HTR-8/SVneo (cell line): ENCODE measurements at regions not wholly inside any gene's neighbourhood (a gene's known extent, or its start where the extent isn't known, plus 50 kb on each side); places are given as distances from the start of the nearest gene placed in this dataset.

Source experiments
- DNase-seq: peaks from one replicate; pipeline ENCODE4 v3.0.0; 2011; ENCODE audit warnings: low spot score, mixed read lengths; ENCODE audit not compliant: insufficient read length
- FAIRE-seq: peaks from 2 replicates; lab custom pipeline; 2011; peaks lifted over from hg19 to GRCh38; lab: Jason Lieb, UNC

- DNase-seq (no peak), FAIRE-seq (no peak)
These were observed 95.7 kb upstream of the NKX1-1 start for GRCh38 chr4:1501754-1502500.

- no peak for FAIRE-seq
- DNase-seq: no peak
These were observed 94.9 kb upstream of the NKX1-1 start for GRCh38 chr4:1500966-1501753.

- FAIRE-seq: no peak
- no peak for DNase-seq
These were observed 94.2 kb upstream of the NKX1-1 start for GRCh38 chr4:1500231-1500965.

DNA sequence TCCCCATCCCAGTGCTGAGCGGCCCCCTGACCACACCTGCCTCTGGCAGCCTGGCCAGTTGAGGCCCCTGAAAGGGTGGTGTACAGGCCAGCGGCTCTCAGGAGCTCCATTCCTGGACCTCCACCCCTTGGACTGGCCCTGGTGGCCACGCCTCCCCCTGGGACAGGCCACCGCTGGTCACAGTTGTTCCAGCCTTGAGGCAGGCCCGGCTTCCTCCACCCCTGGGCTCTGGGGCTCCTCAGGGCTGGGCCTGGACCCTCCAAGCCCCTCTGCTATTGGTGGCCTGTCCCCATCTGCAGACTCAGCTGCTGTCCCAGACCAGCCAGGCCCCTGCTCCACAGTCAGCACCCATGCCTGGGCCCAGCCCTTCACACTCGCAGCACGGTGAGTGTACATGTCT lies 93.2 kb upstream of the NKX1-1 start:
- DNase-seq: no peak
- no peak for FAIRE-seq

GRCh38 chr4:1497189-1497801 lies 91.1 kb upstream of the NKX1-1 start:
- DNase-seq (no peak), FAIRE-seq (no peak)

- DNase-seq (no peak), FAIRE-seq (no peak)
These were observed 89.9 kb upstream of the NKX1-1 start for GRCh38 chr4:1496116-1496642.

DNA sequence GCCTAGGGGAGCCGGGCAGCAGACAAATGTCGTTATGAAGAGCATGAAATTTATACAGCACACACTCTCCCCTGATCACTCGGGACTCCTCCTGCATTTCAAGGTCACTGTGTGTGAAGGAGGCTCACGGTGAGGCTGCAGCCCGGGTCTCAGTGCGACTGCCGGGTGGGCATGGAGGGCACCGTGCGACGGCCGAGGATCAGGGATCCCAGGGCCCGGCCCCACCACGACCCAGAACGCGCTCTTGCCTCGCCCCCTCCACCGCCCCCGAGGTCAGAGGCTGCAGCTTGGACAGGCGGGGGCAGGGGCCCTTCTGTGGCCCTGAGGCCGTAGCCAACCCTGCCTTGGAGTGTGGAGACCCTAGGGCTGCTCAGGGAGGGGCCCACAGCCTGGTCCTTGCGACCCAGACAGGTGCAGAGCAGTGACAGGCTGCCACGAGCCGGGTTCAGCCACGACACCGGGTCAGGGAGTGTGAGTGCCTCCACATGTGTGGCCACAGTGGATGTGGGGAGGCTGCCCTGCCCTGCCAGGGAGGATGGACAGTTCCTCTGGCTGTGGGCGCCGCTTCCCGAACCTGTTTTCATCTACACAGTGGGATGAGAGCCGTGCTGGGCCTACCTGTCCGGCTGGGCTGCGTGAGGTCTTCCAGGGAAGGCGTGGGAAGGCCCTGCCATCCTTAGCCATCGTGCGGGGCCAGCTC lies 89.3 kb upstream of the NKX1-1 start:
- DNase-seq (no peak), FAIRE-seq (no peak)

GRCh38 chr4:1494416-1495315 lies 88.4 kb upstream of the NKX1-1 start:
- FAIRE-seq (no peak), DNase-seq (no peak)

DNA sequence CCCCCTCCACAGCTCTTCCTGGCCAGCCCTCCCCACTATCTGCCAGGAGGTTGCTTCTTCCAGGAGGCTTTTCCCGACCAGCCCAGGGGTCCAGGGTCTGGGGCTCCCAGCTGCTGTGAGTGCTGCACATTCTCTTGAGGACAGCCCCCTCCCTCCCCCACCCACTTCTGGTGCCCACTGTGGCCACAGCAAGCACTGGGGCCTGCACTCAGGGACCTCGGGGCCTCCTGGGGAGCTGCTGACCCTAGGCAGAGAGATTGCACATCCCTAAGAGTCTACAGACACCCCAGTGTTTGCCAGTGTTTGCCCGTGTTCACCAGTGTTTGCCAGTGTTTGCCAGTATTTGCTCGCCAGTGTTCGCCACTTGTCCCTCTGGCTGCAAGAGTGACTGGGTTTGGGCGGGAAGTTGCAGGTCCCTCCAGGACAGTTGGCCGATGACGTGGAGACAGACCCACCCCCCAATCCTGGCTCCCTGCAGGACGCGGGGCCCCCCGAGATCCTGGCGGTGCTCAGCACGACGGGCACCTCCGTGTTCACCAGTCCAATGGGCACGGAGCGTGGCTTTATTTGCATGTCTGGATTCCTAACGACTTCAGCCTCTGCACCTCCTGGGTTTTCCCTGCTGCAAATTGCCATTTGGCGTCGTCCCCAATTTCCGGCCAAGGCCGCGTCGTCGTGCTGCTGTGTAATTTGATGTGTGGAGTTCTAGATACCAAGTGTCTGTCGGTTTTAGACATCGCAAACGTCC lies 87.5 kb upstream of the NKX1-1 start:
- no peak for FAIRE-seq

GRCh38 chr4:1492651-1493539 lies 86.7 kb upstream of the NKX1-1 start:
- no peak for FAIRE-seq
- DNase-seq: no peak

More for the DNA sequence above, 87.5 kb upstream of the NKX1-1 start:
- no peak for DNase-seq

DNA sequence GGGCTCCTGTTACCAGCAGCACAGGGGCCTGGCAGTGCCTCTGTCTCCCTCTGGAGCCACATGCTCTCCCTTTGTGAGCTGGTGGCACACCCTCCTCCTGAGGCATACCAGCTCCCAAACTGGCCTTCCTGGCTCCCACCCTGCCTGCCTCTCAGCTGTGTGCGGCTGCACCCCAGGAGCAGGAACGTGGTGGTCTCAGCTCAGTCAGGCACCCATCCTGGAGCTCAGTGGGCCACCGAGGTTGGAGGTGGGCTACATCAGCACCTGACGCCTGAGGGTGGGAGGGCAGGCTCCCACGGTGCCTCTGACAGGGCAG lies 85.9 kb upstream of the NKX1-1 start:
- FAIRE-seq (no peak), DNase-seq (no peak)

GRCh38 chr4:1491328-1492141 lies 85.3 kb upstream of the NKX1-1 start:
- FAIRE-seq: no peak

GRCh38 chr4:1490654-1491327 lies 84.5 kb upstream of the NKX1-1 start:
- DNase-seq (no peak), FAIRE-seq (no peak)

More at GRCh38 chr4:1491328-1492141, 85.3 kb upstream of the NKX1-1 start:
- no peak for DNase-seq

GRCh38 chr4:1490011-1490653 lies 83.9 kb upstream of the NKX1-1 start:
- no peak for FAIRE-seq
- DNase-seq: no peak

DNA sequence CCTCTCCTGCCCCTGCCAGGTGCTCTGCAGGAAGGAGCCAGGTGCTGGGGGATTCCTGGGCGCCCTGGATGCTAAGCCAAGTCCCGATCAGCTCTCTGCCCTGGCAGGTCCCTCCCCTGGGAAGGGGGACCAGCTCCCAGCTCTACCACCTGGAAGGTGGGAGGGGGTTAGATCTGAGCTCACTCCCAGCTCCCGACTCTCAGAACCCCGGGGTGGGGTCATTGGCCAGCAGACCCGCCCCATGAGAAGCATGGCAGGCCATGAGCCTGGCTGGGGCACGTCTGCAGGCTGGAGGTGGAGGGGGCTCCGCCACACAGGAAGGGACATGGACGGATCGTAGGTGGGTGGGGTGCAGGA lies 83.4 kb upstream of the NKX1-1 start:
- FAIRE-seq: no peak

More for the DNA sequence above, 83.4 kb upstream of the NKX1-1 start:
- DNase-seq: no peak
